ENCODE measurements at regions not wholly inside any gene's neighbourhood (a gene's known extent, or its start where the extent isn't known, plus 50 kb on each side); places are given as distances from the start of the nearest gene placed in this dataset.

DNA sequence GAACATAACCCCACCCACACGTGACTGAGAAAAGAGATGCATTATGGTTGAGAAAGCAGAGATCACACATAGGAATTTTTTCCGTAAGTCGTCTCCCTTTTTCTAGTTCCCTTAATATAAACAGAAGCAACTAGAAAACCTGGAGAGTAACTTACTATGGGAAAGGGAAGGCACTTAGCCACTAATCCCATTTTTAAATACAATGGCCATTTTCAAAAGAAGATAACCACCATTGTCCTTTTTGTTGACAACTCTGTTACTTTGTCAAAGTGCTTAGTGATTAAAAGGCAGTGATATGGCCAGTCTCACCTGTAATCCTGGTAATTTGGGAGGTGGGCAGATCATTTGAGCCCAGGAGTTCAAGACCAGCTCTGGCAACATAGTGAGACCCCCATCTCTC is 184.4 kb upstream of the UMPS start:
- BruUV-seq (replicated peaks) = no TSS peak
- Histone ChIP-seq H3K27me3 (ENCODE audit: control insufficient read depth, insufficient read depth, low read length) (peaks cover 12% of the 10 kb centered on the region), H3K9me3 (ENCODE audit: control insufficient read depth, insufficient read depth, low read depth, low read length) (no peaks in the 10 kb centered on the region), H3K27ac (ENCODE audit: low read length) (no peak overlapping the region), H3K4me3 (ENCODE audit: low read depth in 2 of 2, low read length in 2 of 2) (no peak overlapping the region), H3K4me1 (ENCODE audit: control insufficient read depth, insufficient read depth, low read length) (no peaks in the 10 kb centered on the region), H3K36me3 (ENCODE audit: control insufficient read depth, insufficient read depth, low read length) (no peaks in the 10 kb centered on the region)
- in situ Hi-C loops (cut with HindIII; ENCODE audit: low pct_unique_long_range_greater_than_20kb, low sequenced_read_pairs) (no loop called here), intact Hi-C loops (cut with micrococcal nuclease; ENCODE audit: unreplicated experiment) (no loop called here)
- TF ChIP-seq POLR2AphosphoS5 (IDR thresholded peaks at IDR 0.05; ENCODE audit: low read depth, low read length) (no peak), TCF7L2 (IDR thresholded peaks at IDR 0.05; ENCODE audit: low read depth, low read length) (no peak)
- TF ChIP-seq, protein P1, sequence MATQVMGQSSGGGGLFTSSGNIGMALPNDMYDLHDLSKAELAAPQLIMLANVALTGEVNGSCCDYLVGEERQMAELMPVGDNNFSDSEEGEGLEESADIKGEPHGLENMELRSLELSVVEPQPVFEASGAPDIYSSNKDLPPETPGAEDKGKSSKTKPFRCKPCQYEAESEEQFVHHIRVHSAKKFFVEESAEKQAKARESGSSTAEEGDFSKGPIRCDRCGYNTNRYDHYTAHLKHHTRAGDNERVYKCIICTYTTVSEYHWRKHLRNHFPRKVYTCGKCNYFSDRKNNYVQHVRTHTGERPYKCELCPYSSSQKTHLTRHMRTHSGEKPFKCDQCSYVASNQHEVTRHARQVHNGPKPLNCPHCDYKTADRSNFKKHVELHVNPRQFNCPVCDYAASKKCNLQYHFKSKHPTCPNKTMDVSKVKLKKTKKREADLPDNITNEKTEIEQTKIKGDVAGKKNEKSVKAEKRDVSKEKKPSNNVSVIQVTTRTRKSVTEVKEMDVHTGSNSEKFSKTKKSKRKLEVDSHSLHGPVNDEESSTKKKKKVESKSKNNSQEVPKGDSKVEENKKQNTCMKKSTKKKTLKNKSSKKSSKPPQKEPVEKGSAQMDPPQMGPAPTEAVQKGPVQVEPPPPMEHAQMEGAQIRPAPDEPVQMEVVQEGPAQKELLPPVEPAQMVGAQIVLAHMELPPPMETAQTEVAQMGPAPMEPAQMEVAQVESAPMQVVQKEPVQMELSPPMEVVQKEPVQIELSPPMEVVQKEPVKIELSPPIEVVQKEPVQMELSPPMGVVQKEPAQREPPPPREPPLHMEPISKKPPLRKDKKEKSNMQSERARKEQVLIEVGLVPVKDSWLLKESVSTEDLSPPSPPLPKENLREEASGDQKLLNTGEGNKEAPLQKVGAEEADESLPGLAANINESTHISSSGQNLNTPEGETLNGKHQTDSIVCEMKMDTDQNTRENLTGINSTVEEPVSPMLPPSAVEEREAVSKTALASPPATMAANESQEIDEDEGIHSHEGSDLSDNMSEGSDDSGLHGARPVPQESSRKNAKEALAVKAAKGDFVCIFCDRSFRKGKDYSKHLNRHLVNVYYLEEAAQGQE (IDR thresholded peaks at IDR 0.05; ENCODE audit: insufficient read depth in 1 of 2, low read depth in 2 of 2, low read length in 1 of 2) = no peak
- ATAC-seq (no peak), DNase-seq (ENCODE audit: low read depth, low spot score) (no peak)
- ChIA-PET POLR2A (no interaction called here), CTCF (no interaction called here)

DNA sequence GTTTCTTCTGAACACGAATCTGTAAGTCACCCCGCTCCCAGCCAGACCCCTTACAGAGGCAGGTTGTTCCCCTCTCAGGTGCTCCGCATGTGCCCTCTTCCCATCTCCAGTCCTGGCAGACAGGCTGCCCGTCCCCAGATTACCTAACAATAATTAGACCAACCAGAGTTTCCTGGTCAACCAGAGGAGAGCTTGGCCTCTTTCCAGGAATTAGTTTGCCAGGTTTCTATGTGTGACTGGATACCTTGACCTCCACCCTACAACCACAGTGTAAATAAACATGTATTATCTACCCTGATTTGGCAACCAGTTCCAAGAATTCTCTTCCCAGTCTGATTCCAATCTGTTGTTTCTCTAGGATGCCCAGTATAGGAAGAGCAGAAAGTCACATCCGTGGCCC is 178.0 kb upstream of the UMPS start:
- Histone ChIP-seq H3K4me1 (ENCODE audit: control insufficient read depth, insufficient read depth, low read length) (no peaks in the 10 kb centered on the region), H3K27ac (ENCODE audit: low read length) (no peak overlapping the region), H3K36me3 (ENCODE audit: control insufficient read depth, insufficient read depth, low read length) (no peaks in the 10 kb centered on the region), H3K27me3 (ENCODE audit: control insufficient read depth, insufficient read depth, low read length) (peaks cover 35% of the 10 kb centered on the region), H3K4me3 (ENCODE audit: low read depth in 2 of 2, low read length in 2 of 2) (no peak overlapping the region), H3K9me3 (ENCODE audit: control insufficient read depth, insufficient read depth, low read depth, low read length) (no peaks in the 10 kb centered on the region)
- DNase-seq (ENCODE audit: low read depth, low spot score) (no peak), ATAC-seq (no peak)
- in situ Hi-C loops (cut with HindIII; ENCODE audit: low pct_unique_long_range_greater_than_20kb, low sequenced_read_pairs) (no loop called here), intact Hi-C loops (cut with micrococcal nuclease; ENCODE audit: unreplicated experiment) (loop anchor here (10.0 kb wide), 1 partner anchor 57 kb away; no protein-coding TSS in a partner anchor)
- BruUV-seq (replicated peaks) = no TSS peak
- TF ChIP-seq POLR2AphosphoS5 (IDR thresholded peaks at IDR 0.05; ENCODE audit: low read depth, low read length) (no peak), SIN3A (IDR thresholded peaks at IDR 0.05; ENCODE audit: borderline replicate concordance, insufficient read depth, low read depth, low read length) (no peak), TCF7L2 (IDR thresholded peaks at IDR 0.05; ENCODE audit: low read depth, low read length) (no peak)
- TF ChIP-seq, protein P1 (IDR thresholded peaks at IDR 0.05; ENCODE audit: insufficient read depth in 1 of 2, low read depth in 2 of 2, low read length in 1 of 2) = no peak
- TF ChIP-seq, protein P2, sequence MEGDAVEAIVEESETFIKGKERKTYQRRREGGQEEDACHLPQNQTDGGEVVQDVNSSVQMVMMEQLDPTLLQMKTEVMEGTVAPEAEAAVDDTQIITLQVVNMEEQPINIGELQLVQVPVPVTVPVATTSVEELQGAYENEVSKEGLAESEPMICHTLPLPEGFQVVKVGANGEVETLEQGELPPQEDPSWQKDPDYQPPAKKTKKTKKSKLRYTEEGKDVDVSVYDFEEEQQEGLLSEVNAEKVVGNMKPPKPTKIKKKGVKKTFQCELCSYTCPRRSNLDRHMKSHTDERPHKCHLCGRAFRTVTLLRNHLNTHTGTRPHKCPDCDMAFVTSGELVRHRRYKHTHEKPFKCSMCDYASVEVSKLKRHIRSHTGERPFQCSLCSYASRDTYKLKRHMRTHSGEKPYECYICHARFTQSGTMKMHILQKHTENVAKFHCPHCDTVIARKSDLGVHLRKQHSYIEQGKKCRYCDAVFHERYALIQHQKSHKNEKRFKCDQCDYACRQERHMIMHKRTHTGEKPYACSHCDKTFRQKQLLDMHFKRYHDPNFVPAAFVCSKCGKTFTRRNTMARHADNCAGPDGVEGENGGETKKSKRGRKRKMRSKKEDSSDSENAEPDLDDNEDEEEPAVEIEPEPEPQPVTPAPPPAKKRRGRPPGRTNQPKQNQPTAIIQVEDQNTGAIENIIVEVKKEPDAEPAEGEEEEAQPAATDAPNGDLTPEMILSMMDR (IDR thresholded peaks at IDR 0.05) = no peak
- CTCF ChIA-PET = no interaction called here
- POLR2A ChIA-PET = no interaction called here
